ENCODE measurements at regions not wholly inside any gene's neighbourhood (a gene's known extent, or its start where the extent isn't known, plus 50 kb on each side); places are given as distances from the start of the nearest gene placed in this dataset.

- Mint-ChIP-seq H3K4me3 (ENCODE audit: unreplicated experiment) (no peak overlapping the region), H3K9me3 (ENCODE audit: low read depth) (peaks cover 9% of the 10 kb centered on the region), H3K27me3 (ENCODE audit: low read depth) (no peaks in the 10 kb centered on the region), H3K4me1 (ENCODE audit: low read depth) (no peaks in the 10 kb centered on the region), H3K36me3 (ENCODE audit: low read depth) (no peaks in the 10 kb centered on the region), H3K27ac (ENCODE audit: unreplicated experiment) (no peak overlapping the region)
- no peak for DNase-seq (ENCODE audit: low spot score)
- no peak for TF ChIP-seq CTCF (IDR thresholded peaks at IDR 0.05)
Measured at GRCh38 chr1:239197871-239198270, 188.5 kb upstream of the CHRM3 start.

GRCh38 chr1:239189998-239190512 is 196.3 kb upstream of the CHRM3 start:
- no peaks in the 10 kb centered on the region for H3K27me3 Mint-ChIP-seq (ENCODE audit: low read depth)
- H3K4me1 Mint-ChIP-seq (ENCODE audit: low read depth): no peaks in the 10 kb centered on the region
- peaks cover 5% of the 10 kb centered on the region for H3K9me3 Mint-ChIP-seq (ENCODE audit: low read depth)
- H3K36me3 Mint-ChIP-seq (ENCODE audit: low read depth): no peaks in the 10 kb centered on the region
- no peak overlapping the region for H3K27ac Mint-ChIP-seq (ENCODE audit: unreplicated experiment)
- DNase-seq (ENCODE audit: low spot score): no peak
- H3K4me3 Mint-ChIP-seq (ENCODE audit: unreplicated experiment): no peak overlapping the region
- TF ChIP-seq CTCF (IDR thresholded peaks at IDR 0.05): no peak

GRCh38 chr1:239186487-239186886 is 199.9 kb upstream of the CHRM3 start:
- no peak for DNase-seq (ENCODE audit: low spot score)
- Mint-ChIP-seq H3K36me3 (ENCODE audit: low read depth) (no peaks in the 10 kb centered on the region), H3K27ac (ENCODE audit: unreplicated experiment) (no peak overlapping the region), H3K9me3 (ENCODE audit: low read depth) (no peaks in the 10 kb centered on the region), H3K4me1 (ENCODE audit: low read depth) (no peaks in the 10 kb centered on the region), H3K27me3 (ENCODE audit: low read depth) (no peaks in the 10 kb centered on the region), H3K4me3 (ENCODE audit: unreplicated experiment) (no peak overlapping the region)
- no peak for TF ChIP-seq CTCF (IDR thresholded peaks at IDR 0.05)

GRCh38 chr1:239185245-239185619 is 201.1 kb upstream of the CHRM3 start:
- TF ChIP-seq CTCF (IDR thresholded peaks at IDR 0.05): no peak
- H3K27me3 Mint-ChIP-seq (ENCODE audit: low read depth): no peaks in the 10 kb centered on the region
- no peaks in the 10 kb centered on the region for H3K4me1 Mint-ChIP-seq (ENCODE audit: low read depth)
- no peak overlapping the region for H3K4me3 Mint-ChIP-seq (ENCODE audit: unreplicated experiment)
- H3K36me3 Mint-ChIP-seq (ENCODE audit: low read depth): no peaks in the 10 kb centered on the region
- DNase-seq (ENCODE audit: low spot score): no peak
- H3K27ac Mint-ChIP-seq (ENCODE audit: unreplicated experiment): no peak overlapping the region
- peaks cover 6% of the 10 kb centered on the region for H3K9me3 Mint-ChIP-seq (ENCODE audit: low read depth)

- Mint-ChIP-seq H3K4me1 (ENCODE audit: low read depth) (no peaks in the 10 kb centered on the region), H3K9me3 (ENCODE audit: low read depth) (peaks cover 6% of the 10 kb centered on the region), H3K27ac (ENCODE audit: unreplicated experiment) (no peak overlapping the region), H3K36me3 (ENCODE audit: low read depth) (no peaks in the 10 kb centered on the region), H3K4me3 (ENCODE audit: unreplicated experiment) (no peak overlapping the region), H3K27me3 (ENCODE audit: low read depth) (no peaks in the 10 kb centered on the region)
- DNase-seq (ENCODE audit: low spot score): no peak
- TF ChIP-seq CTCF (IDR thresholded peaks at IDR 0.05): no peak
Measured at GRCh38 chr1:239184561-239185244, 201.7 kb upstream of the CHRM3 start.

Measured in chondrocyte (in vitro differentiated cells).